IMR-90 (cell line): ENCODE measurements at regions not wholly inside any gene's neighbourhood (a gene's known extent, or its start where the extent isn't known, plus 50 kb on each side); places are given as distances from the start of the nearest gene placed in this dataset.

ENCODE experiments used
- ATAC-seq: fragments of 200-7000 bp; cut with Tn5 transposase; 2 replicates; pipeline ENCODE4 v1.9.1; 2020; ENCODE audit warnings: low read depth, mild to moderate bottlenecking, moderate library complexity
- BruUV-seq: library from RNA; stranded (reverse); fragments of 400-500 nt; replicated peaks from 2 replicates; lab custom pipeline; 2021; lab: Mats Ljungman, UMichigan
- CTCF ChIA-PET: fragments of 300-600 bp; formaldehyde crosslinking; extraction: SDS; loops from one replicate; lab custom pipeline; 2021; ENCODE audit warnings: antibody characterized with exemption; lab: Yijun Ruan, JAX
- POLR2A ChIA-PET: fragments of 300-600 bp; sonication (Branson Sonifier 250); formaldehyde crosslinking; loops from one replicate; lab custom pipeline; 2022; ENCODE audit warnings: antibody characterized with exemption; ENCODE audit not compliant: unreplicated experiment; lab: Charles Lee
- DNase-seq: peaks from one replicate; pipeline ENCODE4 v3.0.0; 2013
- H2AFZ ChIP-seq: replicated peaks from 2 replicates; pipeline ENCODE3; 2013; ENCODE audit warnings: low read length, mild to moderate bottlenecking; ENCODE audit not compliant: poor library complexity
- H2AK5ac ChIP-seq: 2 replicates; pipeline ENCODE4 v1.6.1; 2013; ENCODE audit warnings: low read depth, low read length, inconsistent platforms
- H2AK9ac ChIP-seq: replicated peaks from 2 replicates; pipeline ENCODE3; 2013; ENCODE audit warnings: mild to moderate bottlenecking, low read depth, low read length, moderate library complexity; ENCODE audit not compliant: poor library complexity
- H2BK120ac ChIP-seq: 2 replicates; pipeline ENCODE4 v1.6.1; 2013; ENCODE audit warnings: low read depth, low read length, inconsistent platforms
- H2BK15ac ChIP-seq: 3 replicates; pipeline ENCODE4 v1.6.1; 2013; ENCODE audit warnings: low read depth, low read length, inconsistent platforms
- H2BK20ac ChIP-seq: 2 replicates; pipeline ENCODE4 v1.6.1; 2013; ENCODE audit warnings: low read depth, mild to moderate bottlenecking, inconsistent platforms, low read length, moderate library complexity
- H2BK5ac ChIP-seq: 2 replicates; pipeline ENCODE4 v1.6.1; 2013; ENCODE audit warnings: mild to moderate bottlenecking, low read depth, low read length, inconsistent platforms; ENCODE audit not compliant: poor library complexity, severe bottlenecking
- H3K14ac ChIP-seq: replicated peaks from 2 replicates; pipeline ENCODE4 v1.6.1; 2013; ENCODE audit warnings: low read depth, low read length, inconsistent platforms
- H3K18ac ChIP-seq: 2 replicates; pipeline ENCODE4 v1.6.1; 2013; ENCODE audit warnings: low read depth, low read length, control low read depth
- H3K23ac ChIP-seq: 2 replicates; pipeline ENCODE4 v1.6.1; 2013; ENCODE audit warnings: low read depth, low read length, inconsistent platforms
- H3K27ac ChIP-seq: 2 replicates; pipeline ENCODE4 v1.5.1; 2013; ENCODE audit warnings: mild to moderate bottlenecking, control low read depth, low read length; ENCODE audit not compliant: insufficient read depth
- H3K27me3 ChIP-seq: 2 replicates; pipeline ENCODE4 v1.6.1; 2013; ENCODE audit warnings: low read length; ENCODE audit not compliant: control insufficient read depth, insufficient read depth
- H3K36me3 ChIP-seq: 2 replicates; pipeline ENCODE4 v1.6.1; 2013; ENCODE audit warnings: low read length, mixed read lengths; ENCODE audit not compliant: control insufficient read depth, insufficient read depth
- H3K4ac ChIP-seq: 2 replicates; pipeline ENCODE4 v1.6.1; 2013; ENCODE audit warnings: low read depth, low read length, inconsistent platforms
- H3K4me1 ChIP-seq: 2 replicates; pipeline ENCODE4 v1.6.1; 2013; ENCODE audit warnings: low read length, mixed read lengths; ENCODE audit not compliant: control insufficient read depth, insufficient read depth
- H3K4me2 ChIP-seq: 2 replicates; pipeline ENCODE4 v1.6.1; 2013; ENCODE audit warnings: low read depth, mild to moderate bottlenecking, control low read depth, low read length, moderate library complexity
- H3K4me3 ChIP-seq: 2 replicates; pipeline ENCODE4 v1.5.1; 2013; ENCODE audit warnings: low read depth, mild to moderate bottlenecking, control low read depth, low read length, moderate library complexity; ENCODE audit not compliant: insufficient read depth
- H3K56ac ChIP-seq: 2 replicates; pipeline ENCODE4 v1.6.1; 2013; ENCODE audit warnings: low read length, inconsistent platforms; ENCODE audit not compliant: insufficient read depth; ENCODE audit errors: extremely low read depth
- H3K79me1 ChIP-seq, 2 experiments: 2 replicates each; pipeline ENCODE4 v1.6.1; 2013; ENCODE audit warnings: low read length in 2 of 2, inconsistent platforms in 1 of 2, low read depth in 1 of 2
- H3K9ac ChIP-seq: 2 replicates; pipeline ENCODE4 v1.6.1; 2013; ENCODE audit warnings: low read depth, low read length, control low read depth
- H3K9me1 ChIP-seq: 2 replicates; pipeline ENCODE4 v1.6.1; 2013; ENCODE audit warnings: low read length, inconsistent platforms; ENCODE audit not compliant: insufficient read depth
- H3K9me3 ChIP-seq: 2 replicates; pipeline ENCODE4 v1.6.1; 2013; ENCODE audit warnings: low read length; ENCODE audit not compliant: control insufficient read depth, insufficient read depth
- H4K20me1 ChIP-seq: 2 replicates; pipeline ENCODE4 v1.6.1; 2013; ENCODE audit warnings: low read length, inconsistent platforms; ENCODE audit not compliant: insufficient read depth
- H4K5ac ChIP-seq: 2 replicates; pipeline ENCODE4 v1.6.1; 2013; ENCODE audit warnings: mild to moderate bottlenecking, low read depth, low read length, control low read depth
- H4K8ac ChIP-seq, 2 experiments: 2 replicates each; pipeline ENCODE4 v1.6.1; 2013; ENCODE audit warnings: low read depth in 2 of 2, low read length in 2 of 2, control low read depth in 1 of 2, inconsistent platforms in 1 of 2
- H4K91ac ChIP-seq: 2 replicates; pipeline ENCODE4 v1.6.1; 2013; ENCODE audit warnings: low read depth, low read length, inconsistent platforms; ENCODE audit not compliant: insufficient read depth
- BHLHE40 ChIP-seq: fragments of 150-350 bp; IDR thresholded peaks from 2 replicates; pipeline ENCODE4 v1.6.1; 2016; ENCODE audit warnings: mild to moderate bottlenecking, low read depth, low read length
- CEBPB ChIP-seq: IDR thresholded peaks from 2 replicates; pipeline ENCODE4 v1.6.1; 2012; ENCODE audit warnings: low read depth, low read length, improper control_type of control experiment
- CHD1 ChIP-seq: IDR thresholded peaks from 2 replicates; pipeline ENCODE4 v1.6.1; 2012; ENCODE audit warnings: low read depth, low read length, improper control_type of control experiment
- CTCF ChIP-seq: conservative IDR thresholded peaks from 2 replicates; pipeline ENCODE4 v1.5.1; 2012; ENCODE audit warnings: mild to moderate bottlenecking, low read depth, low read length, improper control_type of control experiment
- ELK1 ChIP-seq: fragments of 150-350 bp; IDR thresholded peaks from 2 replicates; pipeline ENCODE4 v1.6.1; 2016; ENCODE audit warnings: low read depth, mild to moderate bottlenecking, low read length, moderate library complexity, borderline replicate concordance
- FOS ChIP-seq: fragments of 150-350 bp; IDR thresholded peaks from 2 replicates; pipeline ENCODE4 v1.6.1; 2016; ENCODE audit warnings: low read depth, low read length
- MAFK ChIP-seq: IDR thresholded peaks from 2 replicates; pipeline ENCODE4 v1.6.1; 2012; ENCODE audit warnings: low read depth, low read length, improper control_type of control experiment
- MAZ ChIP-seq: IDR thresholded peaks from 2 replicates; pipeline ENCODE4 v1.6.1; 2012; ENCODE audit warnings: low read depth, mild to moderate bottlenecking, low read length, improper control_type of control experiment, moderate library complexity, borderline replicate concordance
- MXI1 ChIP-seq: IDR thresholded peaks from 2 replicates; pipeline ENCODE4 v1.6.1; 2012; ENCODE audit warnings: low read depth, mild to moderate bottlenecking, low read length, moderate library complexity, borderline replicate concordance
- NFE2L2 ChIP-seq: fragments of 150-350 bp; IDR thresholded peaks from 2 replicates; pipeline ENCODE4 v1.6.1; 2016; ENCODE audit warnings: low read depth, mild to moderate bottlenecking, low read length
- POLR2A ChIP-seq: IDR thresholded peaks from 2 replicates; pipeline ENCODE4 v1.6.1; 2012; ENCODE audit warnings: mild to moderate bottlenecking, low read depth, low read length
- RAD21 ChIP-seq: IDR thresholded peaks from 2 replicates; pipeline ENCODE4 v1.6.1; 2012; ENCODE audit warnings: low read length, improper control_type of control experiment
- RCOR1 ChIP-seq: IDR thresholded peaks from 2 replicates; pipeline ENCODE4 v1.6.1; 2012; ENCODE audit warnings: mild to moderate bottlenecking, low read length, improper control_type of control experiment; ENCODE audit not compliant: insufficient replicate concordance
- RFX5 ChIP-seq: IDR thresholded peaks from 2 replicates; pipeline ENCODE4 v1.8.0; 2012; ENCODE audit warnings: low read depth, mild to moderate bottlenecking, low read length, moderate library complexity
- SMC3 ChIP-seq: fragments of 150-350 bp; IDR thresholded peaks from 2 replicates; pipeline ENCODE4 v1.6.1; 2016; ENCODE audit warnings: low read depth, mild to moderate bottlenecking, antibody characterized with exemption, low read length, moderate library complexity
- USF2 ChIP-seq: fragments of 150-350 bp; IDR thresholded peaks from 2 replicates; pipeline ENCODE4 v1.6.1; 2017; ENCODE audit warnings: mild to moderate bottlenecking, antibody characterized with exemption, low read length, low read depth
- WGBS, 2 experiments: methylation state at CpG; one replicate each; pipeline versions ENCODE4 v1.1.5 to v1.1.7; 2013; ENCODE audit warnings: missing lambda C conversion rate in 2 of 2; ENCODE audit not compliant: insufficient read length in 1 of 2; ENCODE audit errors: extremely low coverage in 2 of 2; 5-methylcytosine and 5-hydroxymethylcytosine counted together
- dilution Hi-C: fragments of 300-500 bp; cut with HindIII; formaldehyde crosslinking; loops from one replicate; pipeline ENCODE4 v1.14.3; 2018; ENCODE audit warnings: low sequenced_read_pairs; ENCODE audit not compliant: unreplicated experiment
- in situ Hi-C: fragments of 300-500 bp; cut with MboI; formaldehyde crosslinking; loops from 3 replicates; pipeline ENCODE4 v1.14.3; 2019; ENCODE audit warnings: low sequenced_read_pairs, inconsistent platforms, mixed read lengths
- intact Hi-C: fragments of 100-400 bp; cut with micrococcal nuclease; formaldehyde crosslinking; loops from 2 replicates; pipeline ENCODE4 v1.10.0; 2022

- Histone ChIP-seq H2BK15ac (no peak overlapping the region), H3K27me3 (peaks cover 25% of the 10 kb centered on the region), H3K4me3 (no peak overlapping the region), H4K8ac (no peak overlapping the region), H3K56ac (no peak overlapping the region), H3K9ac (no peak overlapping the region), H2BK20ac (no peak overlapping the region), H2AFZ (no peak overlapping the region), H4K91ac (no peak overlapping the region), H2BK5ac (no peak overlapping the region), H2AK5ac (no peak overlapping the region), H3K9me1 (no peaks in the 10 kb centered on the region), H2AK9ac (no peak overlapping the region), H3K79me1 (no peaks in the 10 kb centered on the region), H3K18ac (no peak overlapping the region), H4K5ac (no peak overlapping the region), H3K23ac (no peak overlapping the region), H3K36me3 (no peaks in the 10 kb centered on the region), H3K9me3 (no peaks in the 10 kb centered on the region), H3K14ac (no peak overlapping the region), H3K4me1 (no peaks in the 10 kb centered on the region), H3K4me2 (no peak overlapping the region), H3K4ac (no peak overlapping the region), H4K20me1 (no peaks in the 10 kb centered on the region), H2BK120ac (no peak overlapping the region), H3K27ac (no peak overlapping the region)
- DNase-seq, result no peak
- WGBS, 2 experiments, result no CpG with 5 or more reads among the region's 7 CpGs
- dilution Hi-C loops (no loop called here), intact Hi-C loops (no loop called here), in situ Hi-C loops (no loop called here)
- POLR2A ChIA-PET, result no interaction called here
- CTCF ChIA-PET, result no interaction called here
- BruUV-seq, result no TSS peak
- ATAC-seq, result no peak
- no peak for TF ChIP-seq RCOR1
- TF ChIP-seq CTCF, result no peak
- no peak for TF ChIP-seq NFE2L2
- TF ChIP-seq POLR2A, result no peak
- no peak for TF ChIP-seq CHD1
- TF ChIP-seq ELK1, result no peak
- no peak for TF ChIP-seq MAZ
- TF ChIP-seq FOS, result no peak
- TF ChIP-seq BHLHE40, result no peak
- no peak for TF ChIP-seq SMC3
- TF ChIP-seq CEBPB, result no peak
- no peak for TF ChIP-seq RFX5
- no peak for TF ChIP-seq RAD21
- TF ChIP-seq USF2, result no peak
- TF ChIP-seq MAFK, result no peak
- no peak for TF ChIP-seq MXI1
Measured at GRCh38 chr2:8525236-8525581, 156.6 kb upstream of the ID2 start.
